ENCODE measurements at regions not wholly inside any gene's neighbourhood (a gene's known extent, or its start where the extent isn't known, plus 50 kb on each side); places are given as distances from the start of the nearest gene placed in this dataset.

DNA sequence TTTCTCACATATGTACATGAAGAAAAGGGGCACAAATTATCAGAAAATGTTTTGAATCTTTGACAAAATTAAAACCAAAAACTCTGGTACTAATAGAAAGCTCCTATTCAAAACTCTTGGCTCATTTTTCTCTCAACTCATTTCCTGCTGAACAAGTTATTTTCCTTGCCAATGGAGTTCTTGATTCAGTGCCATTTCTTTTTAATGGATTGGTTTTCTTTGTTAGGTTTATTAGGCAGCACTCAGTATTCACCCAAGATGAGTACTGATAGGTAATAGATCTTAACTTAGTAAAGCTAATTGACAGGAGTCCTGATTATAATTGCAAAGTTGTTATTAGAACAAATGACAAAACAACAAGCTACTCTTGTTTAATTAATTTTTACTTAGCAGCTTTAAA is 279.4 kb upstream of the PDGFD start:
- Histone ChIP-seq H3F3A (ENCODE audit: low read depth) (no peaks in the 10 kb centered on the region), H3K4me2 (no peak overlapping the region), H3K9ac (no peak overlapping the region), H3K36me3 (no peaks in the 10 kb centered on the region), H4K20me1 (ENCODE audit: low read depth) (no peaks in the 10 kb centered on the region), H3K4me1 (no peaks in the 10 kb centered on the region), H3K4me3 (no peak overlapping the region), H2AFZ (replicated peaks) (no peak overlapping the region), H3K27ac (no peak overlapping the region), H3K79me2 (ENCODE audit: low read depth) (no peaks in the 10 kb centered on the region), H3K9me3 (ENCODE audit: low read depth) (no peaks in the 10 kb centered on the region), H3K27me3 (no peaks in the 10 kb centered on the region)
- H3K4me1 Mint-ChIP-seq: no peaks in the 10 kb centered on the region
- H3K4me3 Mint-ChIP-seq: no peak overlapping the region
- H3K36me3 Mint-ChIP-seq: no peaks in the 10 kb centered on the region
- H3K9me3 Mint-ChIP-seq: peaks cover 3% of the 10 kb centered on the region
- no peak for DNase-seq (ENCODE audit: low spot score)
- peaks cover 2% of the 10 kb centered on the region for H3K27me3 Mint-ChIP-seq (ENCODE audit: insufficient read depth, low read depth)
- no peak overlapping the region for H3K27ac Mint-ChIP-seq
- TF ChIP-seq EZH2phosphoT487 (IDR thresholded peaks at IDR 0.05): no peak
- no peak for TF ChIP-seq EZH2 (IDR thresholded peaks at IDR 0.05)
- TF ChIP-seq, protein P1, sequence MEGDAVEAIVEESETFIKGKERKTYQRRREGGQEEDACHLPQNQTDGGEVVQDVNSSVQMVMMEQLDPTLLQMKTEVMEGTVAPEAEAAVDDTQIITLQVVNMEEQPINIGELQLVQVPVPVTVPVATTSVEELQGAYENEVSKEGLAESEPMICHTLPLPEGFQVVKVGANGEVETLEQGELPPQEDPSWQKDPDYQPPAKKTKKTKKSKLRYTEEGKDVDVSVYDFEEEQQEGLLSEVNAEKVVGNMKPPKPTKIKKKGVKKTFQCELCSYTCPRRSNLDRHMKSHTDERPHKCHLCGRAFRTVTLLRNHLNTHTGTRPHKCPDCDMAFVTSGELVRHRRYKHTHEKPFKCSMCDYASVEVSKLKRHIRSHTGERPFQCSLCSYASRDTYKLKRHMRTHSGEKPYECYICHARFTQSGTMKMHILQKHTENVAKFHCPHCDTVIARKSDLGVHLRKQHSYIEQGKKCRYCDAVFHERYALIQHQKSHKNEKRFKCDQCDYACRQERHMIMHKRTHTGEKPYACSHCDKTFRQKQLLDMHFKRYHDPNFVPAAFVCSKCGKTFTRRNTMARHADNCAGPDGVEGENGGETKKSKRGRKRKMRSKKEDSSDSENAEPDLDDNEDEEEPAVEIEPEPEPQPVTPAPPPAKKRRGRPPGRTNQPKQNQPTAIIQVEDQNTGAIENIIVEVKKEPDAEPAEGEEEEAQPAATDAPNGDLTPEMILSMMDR (IDR thresholded peaks at IDR 0.05): no peak

DNA sequence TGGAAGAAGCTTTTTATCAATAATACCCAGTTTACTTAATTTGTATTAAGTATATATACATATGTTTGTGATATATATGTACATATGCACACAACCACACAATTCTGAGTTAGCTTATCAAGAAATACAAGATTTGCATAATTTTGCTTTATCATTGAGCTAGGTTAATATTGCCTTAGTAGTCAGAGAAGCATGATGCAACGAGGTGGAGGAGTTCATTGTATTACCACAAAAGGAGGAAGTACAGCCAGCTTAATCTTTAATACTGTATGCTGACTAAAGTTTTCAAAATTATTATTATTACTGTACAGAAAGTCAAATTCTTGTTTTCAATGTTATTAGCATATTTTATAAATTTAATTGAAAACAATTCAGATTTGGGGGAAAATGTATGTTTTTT is 278.4 kb upstream of the PDGFD start:
- no peak overlapping the region for H3K27ac Mint-ChIP-seq
- H3K36me3 ChIP-seq: no peaks in the 10 kb centered on the region
- no peak overlapping the region for H3K27ac ChIP-seq
- no peaks in the 10 kb centered on the region for H3K27me3 ChIP-seq
- H3K36me3 Mint-ChIP-seq: no peaks in the 10 kb centered on the region
- TF ChIP-seq, protein P1 (IDR thresholded peaks at IDR 0.05): no peak
- TF ChIP-seq EZH2 (IDR thresholded peaks at IDR 0.05): no peak
- TF ChIP-seq EZH2phosphoT487 (IDR thresholded peaks at IDR 0.05): no peak
- H3K4me3 Mint-ChIP-seq: no peak overlapping the region
- H3K79me2 ChIP-seq (ENCODE audit: low read depth): no peaks in the 10 kb centered on the region
- no peak overlapping the region for H2AFZ ChIP-seq (replicated peaks)
- no peaks in the 10 kb centered on the region for H3F3A ChIP-seq (ENCODE audit: low read depth)
- no peaks in the 10 kb centered on the region for H3K4me1 ChIP-seq
- H3K4me2 ChIP-seq: no peak overlapping the region
- no peaks in the 10 kb centered on the region for H3K9me3 ChIP-seq (ENCODE audit: low read depth)
- H3K4me3 ChIP-seq: no peak overlapping the region
- no peaks in the 10 kb centered on the region for H3K4me1 Mint-ChIP-seq
- no peaks in the 10 kb centered on the region for H4K20me1 ChIP-seq (ENCODE audit: low read depth)
- H3K9ac ChIP-seq: no peak overlapping the region
- peaks cover 3% of the 10 kb centered on the region for H3K9me3 Mint-ChIP-seq
- peaks cover under 1% of the 10 kb centered on the region for H3K27me3 Mint-ChIP-seq (ENCODE audit: insufficient read depth, low read depth)
- no peak for DNase-seq (ENCODE audit: low spot score)

DNA sequence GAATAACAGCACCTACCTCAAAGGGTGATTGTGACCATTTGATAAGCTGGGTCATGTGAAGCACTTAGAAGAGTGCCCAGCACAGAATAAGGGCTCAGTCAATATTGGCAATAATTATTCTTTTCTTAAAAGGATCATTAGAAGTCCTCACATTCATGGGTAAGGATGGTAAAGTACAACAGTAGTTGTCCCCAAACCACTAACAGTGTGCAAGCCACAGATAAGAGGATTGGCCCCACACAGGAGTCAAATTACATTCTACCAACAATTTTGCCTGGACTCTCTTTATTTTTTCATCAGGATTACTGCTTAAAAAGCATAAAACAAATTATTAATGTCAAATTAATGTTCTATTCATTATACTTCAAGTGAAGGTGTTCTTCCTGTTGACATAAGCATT is 271.5 kb upstream of the PDGFD start:
- Histone ChIP-seq H3F3A (ENCODE audit: low read depth) (no peaks in the 10 kb centered on the region), H4K20me1 (ENCODE audit: low read depth) (no peaks in the 10 kb centered on the region), H3K27ac (no peak overlapping the region), H3K9ac (no peak overlapping the region), H3K4me1 (peaks cover 8% of the 10 kb centered on the region), H2AFZ (replicated peaks) (no peak overlapping the region), H3K4me2 (no peak overlapping the region), H3K4me3 (no peak overlapping the region), H3K79me2 (ENCODE audit: low read depth) (no peaks in the 10 kb centered on the region), H3K9me3 (ENCODE audit: low read depth) (no peaks in the 10 kb centered on the region), H3K27me3 (no peaks in the 10 kb centered on the region), H3K36me3 (no peaks in the 10 kb centered on the region)
- Mint-ChIP-seq H3K9me3 (peaks cover 3% of the 10 kb centered on the region), H3K27ac (no peak overlapping the region), H3K4me3 (no peak overlapping the region), H3K27me3 (ENCODE audit: insufficient read depth, low read depth) (no peaks in the 10 kb centered on the region), H3K4me1 (peaks cover 37% of the 10 kb centered on the region), H3K36me3 (no peaks in the 10 kb centered on the region)
- no peak for TF ChIP-seq EZH2phosphoT487 (IDR thresholded peaks at IDR 0.05)
- TF ChIP-seq, protein P1 (IDR thresholded peaks at IDR 0.05): no peak
- TF ChIP-seq EZH2 (IDR thresholded peaks at IDR 0.05): no peak
- DNase-seq (ENCODE audit: low spot score): no peak
